ENCODE measurements at regions not wholly inside any gene's neighbourhood (a gene's known extent, or its start where the extent isn't known, plus 50 kb on each side); places are given as distances from the start of the nearest gene placed in this dataset.

- in situ Hi-C loops (cut with MboI; ENCODE audit: low pct_unique_long_range_greater_than_20kb in 2 of 9, low sequenced_read_pairs in 9 of 9, unreplicated experiment in 9 of 9): no loop called here
- Histone ChIP-seq H3K4me3 (no peak overlapping the region), H3K27ac (no peak overlapping the region), H3K4me1 (replicated peaks in 1 of 2) (peaks cover 6% of the 10 kb centered on the region in 2 donors)
- WGBS, 10 experiments: 0 to 93% (median 83%) methylated on average over 2 to 4 of the region's 4 CpGs; no CpG with 5 or more reads in 6 of the 10 experiments
- no peak for ATAC-seq (replicated peaks in 6 of 8)
Observed at GRCh38 chr7:68678196-68678595, 920.1 kb upstream of the AUTS2 start.

GRCh38 chr7:68679459-68680234, 918.6 kb upstream of the AUTS2 start:
- ATAC-seq (replicated peaks in 6 of 8): no peak
- H3K4me1 ChIP-seq (replicated peaks in 1 of 2): peaks cover 13 to 21% of the 10 kb centered on the region in 2 donors
- 0 to 100% (median 90%) methylated on average over 1 to 4 of the region's 7 CpGs; no CpG with 5 or more reads in 3 of the 10 experiments for WGBS, 10 experiments
- H3K27ac ChIP-seq: no peak overlapping the region
- in situ Hi-C loops (cut with MboI; ENCODE audit: low pct_unique_long_range_greater_than_20kb in 2 of 9, low sequenced_read_pairs in 9 of 9, unreplicated experiment in 9 of 9): no loop called here
- H3K4me3 ChIP-seq: no peak overlapping the region

- Histone ChIP-seq H3K27ac (no peak overlapping the region), H3K4me3 (no peak overlapping the region), H3K4me1 (replicated peaks in 1 of 2) (peaks cover 20 to 28% of the 10 kb centered on the region in 2 donors)
- ATAC-seq (replicated peaks in 6 of 8): no peak
- WGBS, 10 experiments: 67 to 83% (median 75%) methylated on average over 1 of the region's 1 CpG; no CpG with 5 or more reads in 7 of the 10 experiments
- in situ Hi-C loops (cut with MboI; ENCODE audit: low pct_unique_long_range_greater_than_20kb in 2 of 9, low sequenced_read_pairs in 9 of 9, unreplicated experiment in 9 of 9): no loop called here
Observed at GRCh38 chr7:68680235-68680872, 917.9 kb upstream of the AUTS2 start.

- H3K4me1 ChIP-seq (replicated peaks in 1 of 2): peaks cover 21 to 30% of the 10 kb centered on the region in 2 donors
- peak in 4 of 8 experiments; percentile 27 to 69 (median 54) for ATAC-seq (replicated peaks in 6 of 8)
- no peak overlapping the region for H3K4me3 ChIP-seq
- H3K27ac ChIP-seq: no peak overlapping the region
- in situ Hi-C loops (cut with MboI; ENCODE audit: low pct_unique_long_range_greater_than_20kb in 2 of 9, low sequenced_read_pairs in 9 of 9, unreplicated experiment in 9 of 9): no loop called here
- 12 to 89% (median 57%) methylated on average over 1 to 5 of the region's 5 CpGs; no CpG with 5 or more reads in 2 of the 10 experiments for WGBS, 10 experiments
Observed at GRCh38 chr7:68682910-68683309, 915.4 kb upstream of the AUTS2 start.

GRCh38 chr7:68684246-68684839, 913.9 kb upstream of the AUTS2 start:
- Histone ChIP-seq H3K27ac (peak overlapping the region; percentile 14 to 76), H3K4me3 (no peak overlapping the region), H3K4me1 (replicated peaks in 1 of 2) (peaks cover 35 to 44% of the 10 kb centered on the region in 2 donors)
- ATAC-seq (replicated peaks in 6 of 8): peak in 5 of 8 experiments; percentile 56 to 96 (median 92)
- in situ Hi-C loops (cut with MboI; ENCODE audit: low pct_unique_long_range_greater_than_20kb in 2 of 9, low sequenced_read_pairs in 9 of 9, unreplicated experiment in 9 of 9): no loop called here
- 25 to 81% (median 41%) methylated on average over 2 to 5 of the region's 8 CpGs; no CpG with 5 or more reads in 1 of the 10 experiments for WGBS, 10 experiments

- no peak overlapping the region for H3K4me3 ChIP-seq
- peaks cover 35 to 44% of the 10 kb centered on the region in 2 donors for H3K4me1 ChIP-seq (replicated peaks in 1 of 2)
- WGBS, 10 experiments: 20 to 93% (median 66%) methylated on average over 1 to 4 of the region's 7 CpGs; no CpG with 5 or more reads in 3 of the 10 experiments
Observed at GRCh38 chr7:68684996-68685395, 913.3 kb upstream of the AUTS2 start.

GRCh38 chr7:68688416-68689086, 909.7 kb upstream of the AUTS2 start:
- Histone ChIP-seq H3K4me3 (no peak overlapping the region), H3K4me1 (replicated peaks in 1 of 2) (peaks cover 34 to 35% of the 10 kb centered on the region in 2 donors), H3K27ac (no peak overlapping the region)
- peak in 5 of 8 experiments; percentile 20 to 42 (median 36) for ATAC-seq (replicated peaks in 6 of 8)
- 0 to 60% (median 30%) methylated on average over 1 to 7 of the region's 8 CpGs; no CpG with 5 or more reads in 3 of the 10 experiments for WGBS, 10 experiments
- in situ Hi-C loops (cut with MboI; ENCODE audit: low pct_unique_long_range_greater_than_20kb in 2 of 9, low sequenced_read_pairs in 9 of 9, unreplicated experiment in 9 of 9): no loop called here

More at GRCh38 chr7:68684996-68685395, 913.3 kb upstream of the AUTS2 start:
- H3K27ac ChIP-seq: peak overlapping the region; percentile 14 to 76
- peak in 4 of 8 experiments; percentile 10 to 30 (median 20) for ATAC-seq (replicated peaks in 6 of 8)
- in situ Hi-C loops (cut with MboI; ENCODE audit: low pct_unique_long_range_greater_than_20kb in 2 of 9, low sequenced_read_pairs in 9 of 9, unreplicated experiment in 9 of 9): no loop called here

- ATAC-seq (replicated peaks in 6 of 8): no peak
- Histone ChIP-seq H3K27ac (no peak overlapping the region), H3K4me1 (replicated peaks in 1 of 2) (peaks cover 29 to 32% of the 10 kb centered on the region in 2 donors), H3K4me3 (no peak overlapping the region)
- in situ Hi-C loops (cut with MboI; ENCODE audit: low pct_unique_long_range_greater_than_20kb in 2 of 9, low sequenced_read_pairs in 9 of 9, unreplicated experiment in 9 of 9): no loop called here
- WGBS, 10 experiments: 14 to 100% (median 79%) methylated on average over 1 to 5 of the region's 5 CpGs; no CpG with 5 or more reads in 1 of the 10 experiments
Observed at GRCh38 chr7:68689087-68689433, 909.2 kb upstream of the AUTS2 start.

- peak in 2 of 8 experiments; percentile 17 to 46 for ATAC-seq (replicated peaks in 6 of 8)
- 0 to 94% (median 47%) methylated on average over 1 to 9 of the region's 12 CpGs for WGBS, 10 experiments
- in situ Hi-C loops (cut with MboI; ENCODE audit: low pct_unique_long_range_greater_than_20kb in 2 of 9, low sequenced_read_pairs in 9 of 9, unreplicated experiment in 9 of 9): no loop called here
- no peak overlapping the region for H3K4me3 ChIP-seq
- H3K27ac ChIP-seq: no peak overlapping the region
- peaks cover 14 to 20% of the 10 kb centered on the region in 2 donors for H3K4me1 ChIP-seq (replicated peaks in 1 of 2)
Observed at GRCh38 chr7:68691261-68692216, 906.7 kb upstream of the AUTS2 start.

GRCh38 chr7:68692511-68692910, 905.8 kb upstream of the AUTS2 start:
- ATAC-seq (replicated peaks in 6 of 8): no peak
- WGBS, 10 experiments: 8 to 100% (median 94%) methylated on average over 1 to 4 of the region's 4 CpGs; no CpG with 5 or more reads in 1 of the 10 experiments
- H3K4me1 ChIP-seq (replicated peaks in 1 of 2): peaks cover 14 to 22% of the 10 kb centered on the region in 2 donors
- in situ Hi-C loops (cut with MboI; ENCODE audit: low pct_unique_long_range_greater_than_20kb in 2 of 9, low sequenced_read_pairs in 9 of 9, unreplicated experiment in 9 of 9): no loop called here
- no peak overlapping the region for H3K27ac ChIP-seq
- no peak overlapping the region for H3K4me3 ChIP-seq

GRCh38 chr7:68694656-68695055, 903.6 kb upstream of the AUTS2 start:
- Histone ChIP-seq H3K4me3 (no peak overlapping the region), H3K27ac (no peak overlapping the region), H3K4me1 (replicated peaks in 1 of 2) (peaks cover 0 to 13% of the 10 kb centered on the region in 2 donors)
- in situ Hi-C loops (cut with MboI; ENCODE audit: low pct_unique_long_range_greater_than_20kb in 2 of 9, low sequenced_read_pairs in 9 of 9, unreplicated experiment in 9 of 9): no loop called here
- WGBS, 10 experiments: 0 to 83% (median 0%) methylated on average over 1 of the region's 1 CpG; no CpG with 5 or more reads in 3 of the 10 experiments
- peak in 1 of 8 experiments; percentile 29 for ATAC-seq (replicated peaks in 6 of 8)

Measured in motor neuron (in vitro differentiated cells).